Neural progenitor cell (in vitro differentiated cells): ENCODE measurements at regions not wholly inside any gene's neighbourhood (a gene's known extent, or its start where the extent isn't known, plus 50 kb on each side); places are given as distances from the start of the nearest gene placed in this dataset.

Experiments
- DNase-seq: peaks from one replicate; pipeline ENCODE4 v3.0.0-alpha.2; 2016; ENCODE audit warnings: low spot score
- H2AFZ ChIP-seq: fragments of 200-600 bp; sonication (generic); replicated peaks from 2 replicates; pipeline ENCODE4 v1.6.1; 2016; ENCODE audit warnings: antibody characterized with exemption
- H3F3A ChIP-seq: fragments of 200-600 bp; sonication (generic); 2 replicates; pipeline ENCODE4 v1.6.1; 2016; ENCODE audit warnings: antibody characterized with exemption, low read depth
- H3K27ac ChIP-seq: fragments of 200-600 bp; sonication (generic); 2 replicates; pipeline ENCODE4 v1.5.1; 2016; ENCODE audit warnings: mild to moderate bottlenecking
- H3K27me3 ChIP-seq: fragments of 200-600 bp; sonication (generic); 2 replicates; pipeline ENCODE4 v1.6.1; 2016; ENCODE audit warnings: mild to moderate bottlenecking, moderate library complexity
- H3K36me3 ChIP-seq: fragments of 200-600 bp; sonication (generic); 2 replicates; pipeline ENCODE4 v1.5.1; 2016
- H3K4me1 ChIP-seq: fragments of 200-600 bp; sonication (generic); 2 replicates; pipeline ENCODE4 v1.6.1; 2016; ENCODE audit warnings: mixed run types
- H3K4me2 ChIP-seq: fragments of 200-600 bp; sonication (generic); 2 replicates; pipeline ENCODE4 v1.6.1; 2016
- H3K4me3 ChIP-seq: fragments of 200-600 bp; sonication (generic); 2 replicates; pipeline ENCODE4 v1.5.1; 2016
- H3K79me2 ChIP-seq: fragments of 200-600 bp; sonication (generic); 2 replicates; pipeline ENCODE4 v1.6.1; 2016; ENCODE audit warnings: low read depth
- H3K9ac ChIP-seq: fragments of 200-600 bp; sonication (generic); 2 replicates; pipeline ENCODE4 v1.6.1; 2016
- H3K9me3 ChIP-seq: fragments of 200-600 bp; sonication (generic); 2 replicates; pipeline ENCODE4 v1.5.1; 2016; ENCODE audit warnings: low read depth
- H4K20me1 ChIP-seq: fragments of 200-600 bp; sonication (generic); 2 replicates; pipeline ENCODE4 v1.6.1; 2016; ENCODE audit warnings: low read depth
- H3K27ac Mint-ChIP-seq: 3 replicates; pipeline ENCODE4 v1.8.0; 2021; ENCODE audit warnings: mixed read lengths
- H3K27me3 Mint-ChIP-seq: 2 replicates; pipeline ENCODE4 v1.8.0; 2022; ENCODE audit warnings: low read depth, mild to moderate bottlenecking, inconsistent platforms, moderate library complexity, mixed read lengths; ENCODE audit not compliant: insufficient read depth
- H3K36me3 Mint-ChIP-seq: 3 replicates; pipeline ENCODE4 v1.8.0; 2021; ENCODE audit warnings: mixed read lengths
- H3K4me1 Mint-ChIP-seq: 3 replicates; pipeline ENCODE4 v1.8.0; 2021; ENCODE audit warnings: mixed read lengths
- H3K4me3 Mint-ChIP-seq: 3 replicates; pipeline ENCODE4 v1.8.0; 2021; ENCODE audit warnings: mild to moderate bottlenecking, moderate library complexity, mixed read lengths
- H3K9me3 Mint-ChIP-seq: 3 replicates; pipeline ENCODE4 v1.8.0; 2020; ENCODE audit warnings: mixed read lengths
- EZH2 ChIP-seq: fragments of 200-600 bp; sonication (generic); IDR thresholded peaks from 2 replicates; pipeline ENCODE4 v1.6.1; 2017; ENCODE audit warnings: antibody characterized with exemption, mild to moderate bottlenecking, moderate library complexity
- EZH2phosphoT487 ChIP-seq: fragments of 200-600 bp; sonication (generic); IDR thresholded peaks from 2 replicates; pipeline ENCODE4 v1.6.1; 2017; ENCODE audit warnings: antibody characterized with exemption
- TF ChIP-seq, protein P1 (sequence below): fragments of 200-600 bp; sonication (generic); IDR thresholded peaks from 2 replicates; pipeline ENCODE4 v1.5.1; 2017; ENCODE audit warnings: antibody characterized with exemption, mild to moderate bottlenecking

- H3K9me3 Mint-ChIP-seq: no peaks in the 10 kb centered on the region
- H3K9ac ChIP-seq: no peak overlapping the region
- no peaks in the 10 kb centered on the region for H3K9me3 ChIP-seq
- no peaks in the 10 kb centered on the region for H3F3A ChIP-seq
- TF ChIP-seq EZH2phosphoT487 (no peak), EZH2 (no peak)
- TF ChIP-seq, protein P1, sequence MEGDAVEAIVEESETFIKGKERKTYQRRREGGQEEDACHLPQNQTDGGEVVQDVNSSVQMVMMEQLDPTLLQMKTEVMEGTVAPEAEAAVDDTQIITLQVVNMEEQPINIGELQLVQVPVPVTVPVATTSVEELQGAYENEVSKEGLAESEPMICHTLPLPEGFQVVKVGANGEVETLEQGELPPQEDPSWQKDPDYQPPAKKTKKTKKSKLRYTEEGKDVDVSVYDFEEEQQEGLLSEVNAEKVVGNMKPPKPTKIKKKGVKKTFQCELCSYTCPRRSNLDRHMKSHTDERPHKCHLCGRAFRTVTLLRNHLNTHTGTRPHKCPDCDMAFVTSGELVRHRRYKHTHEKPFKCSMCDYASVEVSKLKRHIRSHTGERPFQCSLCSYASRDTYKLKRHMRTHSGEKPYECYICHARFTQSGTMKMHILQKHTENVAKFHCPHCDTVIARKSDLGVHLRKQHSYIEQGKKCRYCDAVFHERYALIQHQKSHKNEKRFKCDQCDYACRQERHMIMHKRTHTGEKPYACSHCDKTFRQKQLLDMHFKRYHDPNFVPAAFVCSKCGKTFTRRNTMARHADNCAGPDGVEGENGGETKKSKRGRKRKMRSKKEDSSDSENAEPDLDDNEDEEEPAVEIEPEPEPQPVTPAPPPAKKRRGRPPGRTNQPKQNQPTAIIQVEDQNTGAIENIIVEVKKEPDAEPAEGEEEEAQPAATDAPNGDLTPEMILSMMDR: no peak
- no peak overlapping the region for H3K4me3 Mint-ChIP-seq
- H3K4me2 ChIP-seq: no peak overlapping the region
- no peaks in the 10 kb centered on the region for H3K36me3 ChIP-seq
- H4K20me1 ChIP-seq: no peaks in the 10 kb centered on the region
- no peak overlapping the region for H3K27ac Mint-ChIP-seq
- H3K27ac ChIP-seq: no peak overlapping the region
- H2AFZ ChIP-seq: no peak overlapping the region
- H3K4me1 Mint-ChIP-seq: peaks cover 7% of the 10 kb centered on the region
- DNase-seq: no peak
- no peak overlapping the region for H3K4me3 ChIP-seq
- H3K4me1 ChIP-seq: no peaks in the 10 kb centered on the region
- H3K36me3 Mint-ChIP-seq: no peaks in the 10 kb centered on the region
- H3K27me3 Mint-ChIP-seq: peaks cover 6% of the 10 kb centered on the region
- no peaks in the 10 kb centered on the region for H3K27me3 ChIP-seq
- no peaks in the 10 kb centered on the region for H3K79me2 ChIP-seq
Observed at GRCh38 chr6:33952016-33952415, 148.2 kb upstream of the MLN start.

- peaks cover 14% of the 10 kb centered on the region for H3K4me1 Mint-ChIP-seq
- Histone ChIP-seq H3K79me2 (no peaks in the 10 kb centered on the region), H3K27ac (no peak overlapping the region), H3K27me3 (no peaks in the 10 kb centered on the region), H4K20me1 (no peaks in the 10 kb centered on the region), H3K36me3 (no peaks in the 10 kb centered on the region), H3K4me1 (peaks cover 4% of the 10 kb centered on the region), H3F3A (no peaks in the 10 kb centered on the region), H2AFZ (no peak overlapping the region), H3K4me3 (no peak overlapping the region), H3K4me2 (no peak overlapping the region), H3K9ac (no peak overlapping the region), H3K9me3 (no peaks in the 10 kb centered on the region)
- no peak for TF ChIP-seq EZH2phosphoT487
- TF ChIP-seq, protein P1: no peak
- TF ChIP-seq EZH2: no peak
- no peaks in the 10 kb centered on the region for H3K9me3 Mint-ChIP-seq
- peaks cover 3% of the 10 kb centered on the region for H3K27me3 Mint-ChIP-seq
- no peak overlapping the region for H3K27ac Mint-ChIP-seq
- H3K36me3 Mint-ChIP-seq: no peaks in the 10 kb centered on the region
- no peak for DNase-seq
- H3K4me3 Mint-ChIP-seq: no peak overlapping the region
Observed at GRCh38 chr6:33950891-33951889, 147.4 kb upstream of the MLN start.

DNA sequence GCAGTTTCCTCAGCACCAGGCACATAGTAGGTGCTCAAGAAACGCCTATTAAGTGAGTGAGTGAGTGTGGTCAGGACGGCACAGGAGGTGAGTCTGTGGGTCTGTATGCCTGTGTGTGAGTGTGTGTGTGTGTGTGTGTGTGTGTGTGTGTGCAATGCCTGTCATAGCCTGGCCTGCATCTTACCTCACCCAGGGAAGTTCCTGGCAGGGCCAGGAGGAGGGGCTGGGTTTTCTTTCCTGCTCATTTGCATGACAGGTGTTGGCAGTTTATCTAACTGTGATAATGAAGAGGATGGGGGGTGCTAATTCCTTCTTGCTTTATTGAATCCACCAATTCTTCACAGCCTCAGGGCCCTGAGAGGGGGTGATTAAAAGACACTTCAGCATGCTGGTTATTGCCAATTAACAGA lies 146.7 kb upstream of the MLN start:
- H3K4me2 ChIP-seq: no peak overlapping the region
- Mint-ChIP-seq H3K27me3 (peaks cover 3% of the 10 kb centered on the region), H3K36me3 (no peaks in the 10 kb centered on the region), H3K4me3 (no peak overlapping the region), H3K9me3 (no peaks in the 10 kb centered on the region), H3K27ac (no peak overlapping the region), H3K4me1 (peaks cover 19% of the 10 kb centered on the region)
- H3K79me2 ChIP-seq: no peaks in the 10 kb centered on the region
- H3K27ac ChIP-seq: no peak overlapping the region
- H3K9ac ChIP-seq: no peak overlapping the region
- H3F3A ChIP-seq: no peaks in the 10 kb centered on the region
- no peak overlapping the region for H3K4me3 ChIP-seq
- peaks cover 5% of the 10 kb centered on the region for H3K4me1 ChIP-seq
- no peaks in the 10 kb centered on the region for H3K27me3 ChIP-seq
- H4K20me1 ChIP-seq: no peaks in the 10 kb centered on the region
- H2AFZ ChIP-seq: no peak overlapping the region
- no peaks in the 10 kb centered on the region for H3K36me3 ChIP-seq
- no peak for DNase-seq
- no peaks in the 10 kb centered on the region for H3K9me3 ChIP-seq
- TF ChIP-seq, protein P1: no peak
